A673 (cell line): ENCODE measurements at regions not wholly inside any gene's neighbourhood (a gene's known extent, or its start where the extent isn't known, plus 50 kb on each side); places are given as distances from the start of the nearest gene placed in this dataset.

Source experiments
- EZH2 ChIP-seq: fragments of 200-600 bp; sonication (generic); IDR thresholded peaks from 2 replicates; pipeline ENCODE4 v1.6.1; 2017; ENCODE audit warnings: borderline replicate concordance, low read depth, mild to moderate bottlenecking, mixed read lengths, antibody characterized with exemption, low read length; ENCODE audit not compliant: poor library complexity, severe bottlenecking
- TF ChIP-seq, protein P1 (sequence below): fragments of 300-800, 200-600 bp; sonication (generic); conservative IDR thresholded peaks from 2 replicates; pipeline ENCODE4 v1.5.1; 2017; ENCODE audit warnings: low read depth, mild to moderate bottlenecking, antibody characterized with exemption, low read length, moderate library complexity, mixed read lengths

DNA sequence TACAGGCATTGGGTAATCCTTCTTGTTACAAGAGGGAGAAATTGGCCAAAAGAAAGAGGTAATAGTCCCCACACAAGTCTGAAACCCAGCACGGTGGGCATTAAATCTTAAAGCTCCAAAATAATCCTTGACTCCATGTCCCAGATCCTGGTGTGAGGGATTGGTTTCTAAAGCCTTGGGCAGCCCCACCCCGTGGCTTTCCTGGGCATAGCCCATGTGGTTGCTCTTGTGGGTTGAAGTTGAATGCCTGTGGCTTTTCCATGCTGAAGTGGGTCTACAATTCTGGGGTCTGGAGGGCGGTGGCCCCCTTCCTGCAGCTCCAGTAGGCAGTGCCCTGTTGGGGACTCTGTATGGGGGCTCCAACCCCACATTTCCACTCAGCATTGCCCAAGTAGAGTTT, 91.8 kb upstream of the LARP1 start:
- TF ChIP-seq, protein P1, sequence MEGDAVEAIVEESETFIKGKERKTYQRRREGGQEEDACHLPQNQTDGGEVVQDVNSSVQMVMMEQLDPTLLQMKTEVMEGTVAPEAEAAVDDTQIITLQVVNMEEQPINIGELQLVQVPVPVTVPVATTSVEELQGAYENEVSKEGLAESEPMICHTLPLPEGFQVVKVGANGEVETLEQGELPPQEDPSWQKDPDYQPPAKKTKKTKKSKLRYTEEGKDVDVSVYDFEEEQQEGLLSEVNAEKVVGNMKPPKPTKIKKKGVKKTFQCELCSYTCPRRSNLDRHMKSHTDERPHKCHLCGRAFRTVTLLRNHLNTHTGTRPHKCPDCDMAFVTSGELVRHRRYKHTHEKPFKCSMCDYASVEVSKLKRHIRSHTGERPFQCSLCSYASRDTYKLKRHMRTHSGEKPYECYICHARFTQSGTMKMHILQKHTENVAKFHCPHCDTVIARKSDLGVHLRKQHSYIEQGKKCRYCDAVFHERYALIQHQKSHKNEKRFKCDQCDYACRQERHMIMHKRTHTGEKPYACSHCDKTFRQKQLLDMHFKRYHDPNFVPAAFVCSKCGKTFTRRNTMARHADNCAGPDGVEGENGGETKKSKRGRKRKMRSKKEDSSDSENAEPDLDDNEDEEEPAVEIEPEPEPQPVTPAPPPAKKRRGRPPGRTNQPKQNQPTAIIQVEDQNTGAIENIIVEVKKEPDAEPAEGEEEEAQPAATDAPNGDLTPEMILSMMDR = no peak
- no peak for TF ChIP-seq EZH2
